GM12892 (cell line): ENCODE measurements at regions not wholly inside any gene's neighbourhood (a gene's known extent, or its start where the extent isn't known, plus 50 kb on each side); places are given as distances from the start of the nearest gene placed in this dataset.

Source experiments
- POLR2A ChIP-seq: IDR thresholded peaks from 2 replicates; pipeline ENCODE4 v1.6.1; 2011; ENCODE audit warnings: low read depth, low read length, control low read depth
- POLR2AphosphoS5 ChIP-seq: IDR thresholded peaks from 2 replicates; pipeline ENCODE4 v1.6.1; 2011; ENCODE audit warnings: low read depth, low read length, control low read depth
- TAF1 ChIP-seq: IDR thresholded peaks from 2 replicates; pipeline ENCODE4 v1.6.1; 2011; ENCODE audit warnings: low read depth, mild to moderate bottlenecking, control low read depth, low read length, borderline replicate concordance

GRCh38 chr2:176412136-176412535 is 142.9 kb downstream of the MTX2 start:
- TF ChIP-seq POLR2A: no peak
- TF ChIP-seq POLR2AphosphoS5: no peak
- TF ChIP-seq TAF1: no peak
